Gastroesophageal sphincter (tissue), 4 donors: ENCODE measurements at regions not wholly inside any gene's neighbourhood (a gene's known extent, or its start where the extent isn't known, plus 50 kb on each side); places are given as distances from the start of the nearest gene placed in this dataset.

Source experiments
- ATAC-seq: fragments of 150-250 bp; one replicate; pipeline ENCODE4 v1.9.1; 2016; ENCODE audit warnings: mild to moderate bottlenecking, moderate library complexity
- H3K27ac ChIP-seq, 4 donors: fragments of 200-600 bp; sonication (generic) in 3 of 4; 1 replicate in 3 of 4; 2 replicates in 1 of 4; pipeline ENCODE4 v1.5.1; 2016 to 2019
- H3K27me3 ChIP-seq: fragments of 200-600 bp; sonication (generic); one replicate; pipeline ENCODE4 v1.5.1; 2019
- H3K36me3 ChIP-seq, 2 donors: fragments of 200-600 bp; sonication (generic); one replicate each; pipeline ENCODE4 v1.5.1; 2019; ENCODE audit warnings: control low read depth in 1 of 2
- H3K4me1 ChIP-seq, 3 donors: fragments of 200-600 bp; sonication (generic); 1 replicate in 2 of 3; 2 replicates in 1 of 3; pipeline ENCODE4 v1.5.1; 2016 to 2019; ENCODE audit warnings: control low read depth in 2 of 3
- H3K4me3 ChIP-seq, 2 donors: fragments of 200-600 bp; sonication (generic); one replicate each; pipeline ENCODE4 v1.5.1; 2019; ENCODE audit warnings: mild to moderate bottlenecking in 1 of 2, moderate library complexity in 1 of 2
- H3K9me3 ChIP-seq, 3 donors: fragments of 200-600 bp; sonication (generic); one replicate each; pipeline ENCODE4 v1.5.1; 2017 to 2019; ENCODE audit warnings: control low read depth in 2 of 3
- CTCF ChIP-seq, 4 experiments: fragments of 200-600 bp in 2 of 4; fragments of 450-650 bp in 2 of 4; sonication (generic) in 1 of 4; IDR thresholded peaks; one replicate each; pipeline ENCODE4 v1.5.1; 2017 to 2019; ENCODE audit warnings: antibody characterized with exemption in 4 of 4, mild to moderate bottlenecking in 2 of 4, moderate library complexity in 2 of 4
- EP300 ChIP-seq: sonication (generic); formaldehyde crosslinking; IDR thresholded peaks from one replicate; pipeline ENCODE4 v1.6.1; 2017; ENCODE audit warnings: antibody characterized with exemption, mild to moderate bottlenecking
- POLR2A ChIP-seq, 2 donors: fragments of 450-650 bp; IDR thresholded peaks; one replicate each; pipeline ENCODE4 v1.6.1; 2017; ENCODE audit warnings: antibody characterized with exemption in 2 of 2, mild to moderate bottlenecking in 2 of 2, moderate library complexity in 1 of 2
- POLR2AphosphoS5 ChIP-seq: sonication (generic); formaldehyde crosslinking; IDR thresholded peaks from one replicate; pipeline ENCODE4 v1.6.1; 2017; ENCODE audit warnings: antibody characterized with exemption
- WGBS, 2 donors: methylation state at CpG; one replicate each; pipeline ENCODE4 v1.1.5; 2018; ENCODE audit warnings: low coverage in 1 of 2; 5-methylcytosine and 5-hydroxymethylcytosine counted together

DNA sequence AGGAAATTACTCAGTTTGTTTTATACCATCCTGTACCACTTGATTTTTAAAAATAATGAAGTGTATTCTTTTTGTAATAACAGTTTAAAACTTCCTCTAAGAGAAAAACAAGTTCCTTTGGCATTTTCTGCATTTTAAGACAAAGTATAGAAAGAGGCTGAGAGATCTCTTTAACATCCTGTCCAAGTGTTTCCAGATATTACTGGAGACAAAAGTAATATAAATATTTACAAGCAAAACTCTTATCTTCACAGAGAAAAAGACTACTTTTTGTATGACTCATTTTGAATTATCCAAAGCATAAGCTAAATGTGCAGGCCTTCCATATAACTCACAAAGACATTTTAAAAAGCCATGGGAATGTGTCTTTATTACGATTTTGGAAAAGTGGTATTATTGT is 221.1 kb downstream of the RDH14 start:
- no peaks in the 10 kb centered on the region for H3K9me3 ChIP-seq
- H3K4me3 ChIP-seq, result no peak overlapping the region
- 41 to 67% methylated on average over 1 of the region's 1 CpG for WGBS, 2 donors
- no peak for TF ChIP-seq CTCF (IDR thresholded peaks at IDR 0.05)
- TF ChIP-seq POLR2A (IDR thresholded peaks at IDR 0.05), result no peak
- TF ChIP-seq EP300, result no peak
- no peak for TF ChIP-seq POLR2AphosphoS5
- ATAC-seq, result no peak
- H3K27ac ChIP-seq, result no peak overlapping the region
- H3K36me3 ChIP-seq, result no peaks in the 10 kb centered on the region
- H3K27me3 ChIP-seq, result no peaks in the 10 kb centered on the region
- H3K4me1 ChIP-seq, result no peaks in the 10 kb centered on the region

DNA sequence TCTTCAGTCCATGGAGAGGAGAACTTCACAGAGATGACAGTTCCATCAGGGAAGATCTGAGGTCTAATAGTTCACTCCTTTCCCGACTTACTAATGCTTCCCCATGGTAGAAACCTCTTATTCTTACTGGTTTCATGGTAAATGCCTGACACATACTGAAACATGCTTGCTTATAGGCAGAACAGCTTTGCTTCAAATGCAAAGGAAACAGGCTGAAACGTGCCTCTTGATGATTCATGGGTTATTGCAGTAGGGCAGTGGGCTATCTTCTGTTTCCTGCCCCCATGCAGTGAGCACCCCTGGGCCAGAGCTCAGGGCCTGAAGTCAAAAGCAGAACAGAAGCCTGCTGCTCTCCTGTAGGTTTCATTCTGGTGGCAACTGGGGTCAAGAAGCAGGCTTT is 223.5 kb downstream of the RDH14 start:
- TF ChIP-seq CTCF (IDR thresholded peaks at IDR 0.05), result no peak
- no peak for TF ChIP-seq POLR2AphosphoS5
- no peak for TF ChIP-seq EP300
- no peak for TF ChIP-seq POLR2A (IDR thresholded peaks at IDR 0.05)
- no peak for ATAC-seq
- Histone ChIP-seq H3K27ac (no peak overlapping the region), H3K4me3 (no peak overlapping the region), H3K27me3 (no peaks in the 10 kb centered on the region), H3K36me3 (no peaks in the 10 kb centered on the region), H3K9me3 (no peaks in the 10 kb centered on the region), H3K4me1 (no peaks in the 10 kb centered on the region)
- WGBS, 2 donors, result 83 to 86% methylated on average over 1 of the region's 2 CpGs

- Histone ChIP-seq H3K4me1 (no peaks in the 10 kb centered on the region), H3K36me3 (no peaks in the 10 kb centered on the region), H3K27ac (no peak overlapping the region), H3K27me3 (no peaks in the 10 kb centered on the region), H3K4me3 (no peak overlapping the region), H3K9me3 (no peaks in the 10 kb centered on the region)
- no peak for ATAC-seq
- no CpG with 5 or more reads among the region's 6 CpGs for WGBS, 2 donors
- TF ChIP-seq POLR2A (IDR thresholded peaks at IDR 0.05) (no peak), POLR2AphosphoS5 (no peak), CTCF (IDR thresholded peaks at IDR 0.05) (no peak), EP300 (no peak)
Observed at GRCh38 chr2:18332477-18332876, 228.0 kb downstream of the RDH14 start.

DNA sequence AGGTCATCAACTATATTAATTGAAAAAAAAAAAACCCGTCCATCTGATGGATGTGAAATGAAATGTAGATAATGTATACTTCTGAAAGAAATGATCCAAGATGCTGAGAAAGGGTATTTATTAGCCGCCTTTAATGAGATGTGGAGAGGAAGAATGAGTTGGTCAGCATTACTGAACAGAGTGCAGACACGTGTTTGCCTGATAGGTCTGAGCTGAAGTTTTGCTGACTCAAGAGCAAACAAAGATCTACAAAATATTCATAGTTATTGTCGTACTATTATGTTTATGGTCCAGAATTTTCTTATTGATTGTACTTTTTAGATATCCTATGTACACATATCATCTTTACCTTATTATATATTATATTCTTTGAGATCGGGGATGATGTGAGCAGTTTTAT is 235.3 kb downstream of the RDH14 start:
- ATAC-seq, result no peak
- H3K27ac ChIP-seq, result no peak overlapping the region
- TF ChIP-seq POLR2AphosphoS5 (no peak), CTCF (IDR thresholded peaks at IDR 0.05) (no peak), EP300 (no peak), POLR2A (IDR thresholded peaks at IDR 0.05) (no peak)
- H3K36me3 ChIP-seq, result no peaks in the 10 kb centered on the region
- H3K4me3 ChIP-seq, result no peak overlapping the region
- H3K9me3 ChIP-seq, result no peaks in the 10 kb centered on the region
- 84 to 88% methylated on average over 5 of the region's 5 CpGs for WGBS, 2 donors
- no peaks in the 10 kb centered on the region for H3K27me3 ChIP-seq
- no peaks in the 10 kb centered on the region for H3K4me1 ChIP-seq

DNA sequence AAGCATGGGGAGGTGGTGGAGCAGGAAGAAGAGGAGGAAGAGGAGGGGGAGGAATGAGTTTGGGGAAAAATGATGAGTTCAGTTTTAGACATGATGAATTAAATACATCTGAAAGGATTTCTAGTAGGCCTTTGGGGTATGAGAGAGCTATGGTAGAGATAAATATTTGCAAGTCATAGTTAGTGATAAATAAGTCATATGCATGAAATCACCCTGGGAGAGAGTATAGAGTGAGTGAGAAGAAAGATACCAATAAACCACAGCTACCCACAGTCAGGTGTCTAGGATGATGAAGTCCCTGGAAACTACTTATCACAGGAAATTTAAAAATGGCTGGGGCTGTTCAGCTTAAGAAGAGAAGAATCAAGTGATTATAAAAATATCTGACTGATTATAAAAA is 240.5 kb downstream of the RDH14 start:
- TF ChIP-seq POLR2A (IDR thresholded peaks at IDR 0.05), result no peak

DNA sequence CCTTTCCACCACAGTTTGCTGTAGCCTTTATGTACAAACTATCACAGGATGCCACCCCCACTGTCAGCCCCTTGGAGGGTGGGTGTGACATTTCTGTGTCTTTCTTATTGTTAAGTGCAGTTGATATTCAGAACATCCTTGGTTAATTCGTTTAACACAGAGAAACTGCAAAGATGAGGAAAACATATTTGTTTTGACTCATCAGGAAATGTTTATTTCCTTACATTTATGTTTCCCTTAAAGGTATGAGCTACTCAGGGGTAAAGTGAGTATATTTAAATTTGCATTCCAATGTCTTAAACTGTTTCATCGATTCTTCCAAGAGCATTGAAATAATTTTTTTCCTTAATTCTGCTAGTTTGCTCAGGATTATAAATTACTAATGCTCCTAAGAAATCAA is 243.4 kb downstream of the RDH14 start:
- H3K36me3 ChIP-seq, result no peaks in the 10 kb centered on the region
- ATAC-seq, result no peak
- H3K4me1 ChIP-seq, result no peaks in the 10 kb centered on the region
- no peaks in the 10 kb centered on the region for H3K9me3 ChIP-seq
- TF ChIP-seq EP300 (no peak), POLR2A (IDR thresholded peaks at IDR 0.05) (no peak), CTCF (IDR thresholded peaks at IDR 0.05) (no peak), POLR2AphosphoS5 (no peak)
- no peaks in the 10 kb centered on the region for H3K27me3 ChIP-seq
- no peak overlapping the region for H3K27ac ChIP-seq
- 55 to 79% methylated on average over 2 of the region's 2 CpGs for WGBS, 2 donors
- no peak overlapping the region for H3K4me3 ChIP-seq

More for the DNA sequence above, 240.5 kb downstream of the RDH14 start:
- no peaks in the 10 kb centered on the region for H3K27me3 ChIP-seq
- no peak overlapping the region for H3K27ac ChIP-seq
- no peaks in the 10 kb centered on the region for H3K4me1 ChIP-seq
- H3K4me3 ChIP-seq, result no peak overlapping the region
- no peaks in the 10 kb centered on the region for H3K36me3 ChIP-seq
- no peak for ATAC-seq
- no peaks in the 10 kb centered on the region for H3K9me3 ChIP-seq
